ENCODE measurements at regions not wholly inside any gene's neighbourhood (a gene's known extent, or its start where the extent isn't known, plus 50 kb on each side); places are given as distances from the start of the nearest gene placed in this dataset.

GRCh38 chr9:134535171-134535570 is 106.4 kb upstream of the COL5A1 start:
- no peak overlapping the region for H3K9ac ChIP-seq (ENCODE audit: low read depth, low read length)
- peak overlapping the region; percentile 78; the same call in 1 of the 2 replicates for H3K14ac ChIP-seq (replicated peaks; ENCODE audit: low read depth, low read length)
- peaks cover 23% of the 10 kb centered on the region for H3K4me1 ChIP-seq (ENCODE audit: control insufficient read depth, insufficient read depth, low read length)
- BruUV-seq (replicated peaks): no TSS peak
- H2BK20ac ChIP-seq (ENCODE audit: low read depth, low read length): peak overlapping the region; percentile 85
- no peak overlapping the region for H2AFZ ChIP-seq (replicated peaks; ENCODE audit: low read length, poor library complexity)
- 0 out of 2 replicates have a peak overlapping the region, but pooled peaks have one; percentile 71 for H3K23ac ChIP-seq (ENCODE audit: low read depth, low read length)
- peaks cover 16% of the 10 kb centered on the region for H3K9me1 ChIP-seq (ENCODE audit: insufficient read depth, low read length)
- H3K79me1 ChIP-seq (ENCODE audit: low read depth in 1 of 2, low read length in 2 of 2): no peaks in the 10 kb centered on the region
- dilution Hi-C loops (cut with HindIII; ENCODE audit: low sequenced_read_pairs, unreplicated experiment): no loop called here
- peak overlapping the region; percentile 70 for H3K18ac ChIP-seq (ENCODE audit: low read depth, low read length)
- H3K27me3 ChIP-seq (ENCODE audit: control insufficient read depth, insufficient read depth, low read length): no peaks in the 10 kb centered on the region
- H4K20me1 ChIP-seq (ENCODE audit: insufficient read depth, low read length): no peaks in the 10 kb centered on the region
- ChIA-PET POLR2A (ENCODE audit: unreplicated experiment) (no interaction called here), CTCF (no interaction called here)
- peak overlapping the region; percentile 1; the same call in 1 of the 2 replicates for H4K5ac ChIP-seq (ENCODE audit: low read depth, low read length)
- H3K4me3 ChIP-seq (ENCODE audit: insufficient read depth, low read depth, low read length): no peak overlapping the region
- TF ChIP-seq MAFK (IDR thresholded peaks at IDR 0.05; ENCODE audit: low read depth, low read length): no peak
- no peak for TF ChIP-seq CEBPB (IDR thresholded peaks at IDR 0.05; ENCODE audit: low read depth, low read length)
- TF ChIP-seq NFE2L2 (IDR thresholded peaks at IDR 0.05; ENCODE audit: low read depth, low read length): no peak
- TF ChIP-seq SMC3 (IDR thresholded peaks at IDR 0.05; ENCODE audit: low read depth, low read length): no peak
- no peak for TF ChIP-seq RAD21 (IDR thresholded peaks at IDR 0.05; ENCODE audit: low read length)
- no peak for TF ChIP-seq FOS (IDR thresholded peaks at IDR 0.05; ENCODE audit: low read depth, low read length)
- TF ChIP-seq, protein P1, sequence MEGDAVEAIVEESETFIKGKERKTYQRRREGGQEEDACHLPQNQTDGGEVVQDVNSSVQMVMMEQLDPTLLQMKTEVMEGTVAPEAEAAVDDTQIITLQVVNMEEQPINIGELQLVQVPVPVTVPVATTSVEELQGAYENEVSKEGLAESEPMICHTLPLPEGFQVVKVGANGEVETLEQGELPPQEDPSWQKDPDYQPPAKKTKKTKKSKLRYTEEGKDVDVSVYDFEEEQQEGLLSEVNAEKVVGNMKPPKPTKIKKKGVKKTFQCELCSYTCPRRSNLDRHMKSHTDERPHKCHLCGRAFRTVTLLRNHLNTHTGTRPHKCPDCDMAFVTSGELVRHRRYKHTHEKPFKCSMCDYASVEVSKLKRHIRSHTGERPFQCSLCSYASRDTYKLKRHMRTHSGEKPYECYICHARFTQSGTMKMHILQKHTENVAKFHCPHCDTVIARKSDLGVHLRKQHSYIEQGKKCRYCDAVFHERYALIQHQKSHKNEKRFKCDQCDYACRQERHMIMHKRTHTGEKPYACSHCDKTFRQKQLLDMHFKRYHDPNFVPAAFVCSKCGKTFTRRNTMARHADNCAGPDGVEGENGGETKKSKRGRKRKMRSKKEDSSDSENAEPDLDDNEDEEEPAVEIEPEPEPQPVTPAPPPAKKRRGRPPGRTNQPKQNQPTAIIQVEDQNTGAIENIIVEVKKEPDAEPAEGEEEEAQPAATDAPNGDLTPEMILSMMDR (conservative IDR thresholded peaks at IDR 0.05; ENCODE audit: low read depth, low read length): no peak
- TF ChIP-seq ELK1 (IDR thresholded peaks at IDR 0.05; ENCODE audit: borderline replicate concordance, low read depth, low read length): no peak
- TF ChIP-seq USF2 (IDR thresholded peaks at IDR 0.05; ENCODE audit: low read depth, low read length): no peak
- TF ChIP-seq RFX5 (IDR thresholded peaks at IDR 0.05; ENCODE audit: low read depth, low read length): no peak
- TF ChIP-seq RCOR1 (IDR thresholded peaks at IDR 0.05; ENCODE audit: insufficient replicate concordance, low read length): no peak
- TF ChIP-seq BHLHE40 (IDR thresholded peaks at IDR 0.05; ENCODE audit: low read depth, low read length): no peak
- no peak for TF ChIP-seq MXI1 (IDR thresholded peaks at IDR 0.05; ENCODE audit: borderline replicate concordance, low read depth, low read length)
- TF ChIP-seq MAZ (IDR thresholded peaks at IDR 0.05; ENCODE audit: borderline replicate concordance, low read depth, low read length): no peak
- TF ChIP-seq POLR2A (IDR thresholded peaks at IDR 0.05; ENCODE audit: low read depth, low read length): no peak
- TF ChIP-seq CHD1 (IDR thresholded peaks at IDR 0.05; ENCODE audit: low read depth, low read length): no peak
- 95% methylated on average over 7 of the region's 9 CpGs; no CpG with 5 or more reads in 1 of the 2 experiments for WGBS, 2 experiments (ENCODE audit: extremely low coverage in 2 of 2, insufficient read length in 1 of 2)
- H3K27ac ChIP-seq (ENCODE audit: insufficient read depth, low read length): no peak overlapping the region
- no peaks in the 10 kb centered on the region for H3K36me3 ChIP-seq (ENCODE audit: control insufficient read depth, insufficient read depth, low read length)
- H4K91ac ChIP-seq (ENCODE audit: insufficient read depth, low read depth, low read length): peak overlapping the region; percentile 72
- H2AK9ac ChIP-seq (replicated peaks; ENCODE audit: low read depth, low read length, poor library complexity): peak overlapping the region; percentile 33
- peaks cover 7% of the 10 kb centered on the region for H3K9me3 ChIP-seq (ENCODE audit: control insufficient read depth, insufficient read depth, low read length)
- peak overlapping the region; percentile 91 for H2BK120ac ChIP-seq (ENCODE audit: low read depth, low read length)
- ATAC-seq (ENCODE audit: low read depth): no peak
- H3K4me2 ChIP-seq (ENCODE audit: low read depth, low read length): no peak overlapping the region
- intact Hi-C loops (cut with micrococcal nuclease): loop anchor here (10.0 kb wide), 1 partner anchor 80 kb away; no protein-coding TSS in a partner anchor
- H3K56ac ChIP-seq (ENCODE audit: extremely low read depth, insufficient read depth, low read length): no peak overlapping the region
- DNase-seq: no peak
- H3K4ac ChIP-seq (ENCODE audit: low read depth, low read length): peak overlapping the region; percentile 92
- peak overlapping the region; percentile 79; the same call in 1 of the 3 replicates for H2BK15ac ChIP-seq (ENCODE audit: low read depth, low read length)
- H2AK5ac ChIP-seq (ENCODE audit: low read depth, low read length): peak overlapping the region; percentile 97
- peak overlapping the region; percentile 53 for H2BK5ac ChIP-seq (ENCODE audit: low read depth, low read length, poor library complexity, severe bottlenecking)
- in situ Hi-C loops (cut with MboI; ENCODE audit: low sequenced_read_pairs): no loop called here
- peak overlapping the region; percentile 47 to 49; a peak in 3 of 4 replicates for H4K8ac ChIP-seq (ENCODE audit: low read depth in 2 of 2, low read length in 2 of 2)

Measured in IMR-90 (cell line).